PC-3 (cell line): ENCODE measurements at regions not wholly inside any gene's neighbourhood (a gene's known extent, or its start where the extent isn't known, plus 50 kb on each side); places are given as distances from the start of the nearest gene placed in this dataset.

Experiments used
- EZH2 ChIP-seq: fragments of 300-600 bp; sonication (generic); IDR thresholded peaks from one replicate; pipeline ENCODE4 v1.6.1; 2017; ENCODE audit warnings: antibody characterized with exemption, mild to moderate bottlenecking, low read length; ENCODE audit not compliant: unreplicated experiment
- TF ChIP-seq, protein P1 (sequence below): fragments of 300-600 bp; sonication (generic); conservative IDR thresholded peaks from 2 replicates; pipeline ENCODE4 v1.5.1; 2017; ENCODE audit warnings: antibody characterized with exemption, low read depth, mild to moderate bottlenecking, low read length

DNA sequence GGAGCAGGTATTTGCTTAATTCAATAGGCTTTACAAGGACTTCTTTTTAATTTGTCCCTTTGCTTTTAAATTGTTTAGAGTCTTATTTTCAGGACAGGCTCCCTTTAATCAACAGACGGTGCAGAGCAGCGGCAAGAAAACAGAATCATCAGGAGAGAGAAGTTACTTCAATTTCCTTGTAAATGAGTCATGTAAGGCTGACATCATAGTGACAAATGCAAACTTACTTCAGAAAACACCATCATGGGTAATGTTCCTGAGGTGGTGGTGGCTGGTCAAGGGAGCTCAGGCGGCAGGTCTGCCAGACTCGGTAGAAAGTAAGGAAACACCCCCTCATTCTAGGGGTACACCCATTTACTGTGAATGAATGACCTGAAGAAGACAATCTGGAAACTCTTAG lies 395.1 kb downstream of the FBXO15 start:
- TF ChIP-seq, protein P1, sequence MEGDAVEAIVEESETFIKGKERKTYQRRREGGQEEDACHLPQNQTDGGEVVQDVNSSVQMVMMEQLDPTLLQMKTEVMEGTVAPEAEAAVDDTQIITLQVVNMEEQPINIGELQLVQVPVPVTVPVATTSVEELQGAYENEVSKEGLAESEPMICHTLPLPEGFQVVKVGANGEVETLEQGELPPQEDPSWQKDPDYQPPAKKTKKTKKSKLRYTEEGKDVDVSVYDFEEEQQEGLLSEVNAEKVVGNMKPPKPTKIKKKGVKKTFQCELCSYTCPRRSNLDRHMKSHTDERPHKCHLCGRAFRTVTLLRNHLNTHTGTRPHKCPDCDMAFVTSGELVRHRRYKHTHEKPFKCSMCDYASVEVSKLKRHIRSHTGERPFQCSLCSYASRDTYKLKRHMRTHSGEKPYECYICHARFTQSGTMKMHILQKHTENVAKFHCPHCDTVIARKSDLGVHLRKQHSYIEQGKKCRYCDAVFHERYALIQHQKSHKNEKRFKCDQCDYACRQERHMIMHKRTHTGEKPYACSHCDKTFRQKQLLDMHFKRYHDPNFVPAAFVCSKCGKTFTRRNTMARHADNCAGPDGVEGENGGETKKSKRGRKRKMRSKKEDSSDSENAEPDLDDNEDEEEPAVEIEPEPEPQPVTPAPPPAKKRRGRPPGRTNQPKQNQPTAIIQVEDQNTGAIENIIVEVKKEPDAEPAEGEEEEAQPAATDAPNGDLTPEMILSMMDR, result no peak
- no peak for TF ChIP-seq EZH2
